GM19023 (cell line): ENCODE measurements at regions not wholly inside any gene's neighbourhood (a gene's known extent, or its start where the extent isn't known, plus 50 kb on each side); places are given as distances from the start of the nearest gene placed in this dataset.

Source experiments
- ATAC-seq: cut with Tn5 transposase; IDR thresholded peaks from one replicate; pipeline ENCODE4 v1.9.1; 2021; ENCODE audit warnings: mild to moderate bottlenecking, moderate library complexity; ENCODE audit not compliant: unreplicated experiment

- ATAC-seq: no peak
These were observed 60.4 kb upstream of the IFNG-AS1 start for GRCh38 chr12:67928621-67929383.

GRCh38 chr12:67929384-67929772 lies 59.9 kb upstream of the IFNG-AS1 start:
- no peak for ATAC-seq

- ATAC-seq: no peak
These were observed 51.4 kb upstream of the IFNG-AS1 start for GRCh38 chr12:67937822-67938221.
